Thyroid gland (tissue), 4 donors: ENCODE measurements at regions not wholly inside any gene's neighbourhood (a gene's known extent, or its start where the extent isn't known, plus 50 kb on each side); places are given as distances from the start of the nearest gene placed in this dataset.

Experiments
- DNase-seq, 2 donors: peaks; one replicate each; pipeline ENCODE4 v3.0.0-alpha.2; 2019
- H3K27ac ChIP-seq, 3 donors: fragments of 200-600 bp; sonication (generic); 1 replicate in 2 of 3; 2 replicates in 1 of 3; pipeline ENCODE4 v1.5.1; 2016 to 2019; ENCODE audit warnings: mild to moderate bottlenecking in 1 of 3, moderate library complexity in 1 of 3
- H3K27me3 ChIP-seq: fragments of 200-600 bp; sonication (generic); one replicate; pipeline ENCODE4 v1.5.1; 2019
- H3K36me3 ChIP-seq, 2 donors: fragments of 200-600 bp; sonication (generic); one replicate each; pipeline ENCODE4 v1.5.1; 2016 to 2019
- H3K4me1 ChIP-seq, 2 donors: fragments of 200-600 bp; sonication (generic); one replicate each; pipeline ENCODE4 v1.5.1; 2017 to 2019
- H3K4me3 ChIP-seq, 3 donors: fragments of 200-600 bp; sonication (generic); replicated peaks in 1 of 3; 1 replicate in 2 of 3; 2 replicates in 1 of 3; pipeline ENCODE4 v1.5.1; 2016; ENCODE audit warnings: mild to moderate bottlenecking in 1 of 3
- H3K9me3 ChIP-seq: fragments of 200-600 bp; sonication (generic); one replicate; pipeline ENCODE4 v1.5.1; 2017
- POLR2A ChIP-seq, 2 donors: fragments of 450-650 bp; IDR thresholded peaks; one replicate each; pipeline ENCODE4 v1.6.1; 2017; ENCODE audit warnings: antibody characterized with exemption in 2 of 2, mild to moderate bottlenecking in 2 of 2, moderate library complexity in 1 of 2
- WGBS, 2 donors: methylation state at CpG; one replicate each; pipeline ENCODE4 v1.1.5; 2017; 5-methylcytosine and 5-hydroxymethylcytosine counted together
- intact Hi-C: fragments of 100-400 bp; cut with DNase I; formaldehyde crosslinking; loops from one replicate; pipeline ENCODE4 v1.15.1; 2023
- TF ChIP-seq, protein P1 (sequence below), 6 experiments: fragments of 200-600 bp in 3 of 6; fragments of 450-650 bp in 3 of 6; sonication (generic) in 3 of 6; IDR thresholded peaks; one replicate each; pipeline ENCODE4 v1.5.1; 2016 to 2019; ENCODE audit warnings: antibody characterized with exemption in 6 of 6, mild to moderate bottlenecking in 2 of 6, inconsistent platforms in 1 of 6, moderate library complexity in 1 of 6

- H3K27ac ChIP-seq, result no peak overlapping the region
- no peak for DNase-seq
- no peak overlapping the region for H3K4me3 ChIP-seq
- TF ChIP-seq, protein P1, sequence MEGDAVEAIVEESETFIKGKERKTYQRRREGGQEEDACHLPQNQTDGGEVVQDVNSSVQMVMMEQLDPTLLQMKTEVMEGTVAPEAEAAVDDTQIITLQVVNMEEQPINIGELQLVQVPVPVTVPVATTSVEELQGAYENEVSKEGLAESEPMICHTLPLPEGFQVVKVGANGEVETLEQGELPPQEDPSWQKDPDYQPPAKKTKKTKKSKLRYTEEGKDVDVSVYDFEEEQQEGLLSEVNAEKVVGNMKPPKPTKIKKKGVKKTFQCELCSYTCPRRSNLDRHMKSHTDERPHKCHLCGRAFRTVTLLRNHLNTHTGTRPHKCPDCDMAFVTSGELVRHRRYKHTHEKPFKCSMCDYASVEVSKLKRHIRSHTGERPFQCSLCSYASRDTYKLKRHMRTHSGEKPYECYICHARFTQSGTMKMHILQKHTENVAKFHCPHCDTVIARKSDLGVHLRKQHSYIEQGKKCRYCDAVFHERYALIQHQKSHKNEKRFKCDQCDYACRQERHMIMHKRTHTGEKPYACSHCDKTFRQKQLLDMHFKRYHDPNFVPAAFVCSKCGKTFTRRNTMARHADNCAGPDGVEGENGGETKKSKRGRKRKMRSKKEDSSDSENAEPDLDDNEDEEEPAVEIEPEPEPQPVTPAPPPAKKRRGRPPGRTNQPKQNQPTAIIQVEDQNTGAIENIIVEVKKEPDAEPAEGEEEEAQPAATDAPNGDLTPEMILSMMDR (IDR thresholded peaks at IDR 0.05), result no peak
- no peak for TF ChIP-seq POLR2A (IDR thresholded peaks at IDR 0.05)
- no peaks in the 10 kb centered on the region for H3K4me1 ChIP-seq
- intact Hi-C loops, result no loop called here
- 92 to 98% methylated on average over 4 of the region's 4 CpGs for WGBS, 2 donors
- H3K36me3 ChIP-seq, result no peaks in the 10 kb centered on the region
- H3K9me3 ChIP-seq, result no peaks in the 10 kb centered on the region
- H3K27me3 ChIP-seq, result no peaks in the 10 kb centered on the region
Observed at GRCh38 chr4:151481813-151482212, 72.8 kb downstream of the FHIP1A start.

- no peak for DNase-seq
- Histone ChIP-seq H3K27ac (no peak overlapping the region), H3K36me3 (no peaks in the 10 kb centered on the region), H3K9me3 (no peaks in the 10 kb centered on the region), H3K27me3 (no peaks in the 10 kb centered on the region), H3K4me3 (no peak overlapping the region), H3K4me1 (peaks cover 3 to 6% of the 10 kb centered on the region in 2 donors)
- TF ChIP-seq, protein P1 (IDR thresholded peaks at IDR 0.05), result no peak
- TF ChIP-seq POLR2A (IDR thresholded peaks at IDR 0.05), result no peak
- intact Hi-C loops, result no loop called here
- WGBS, 2 donors, result 53 to 61% methylated on average over 2 of the region's 2 CpGs
Observed at GRCh38 chr4:151484396-151485102, 75.6 kb downstream of the FHIP1A start.

DNA sequence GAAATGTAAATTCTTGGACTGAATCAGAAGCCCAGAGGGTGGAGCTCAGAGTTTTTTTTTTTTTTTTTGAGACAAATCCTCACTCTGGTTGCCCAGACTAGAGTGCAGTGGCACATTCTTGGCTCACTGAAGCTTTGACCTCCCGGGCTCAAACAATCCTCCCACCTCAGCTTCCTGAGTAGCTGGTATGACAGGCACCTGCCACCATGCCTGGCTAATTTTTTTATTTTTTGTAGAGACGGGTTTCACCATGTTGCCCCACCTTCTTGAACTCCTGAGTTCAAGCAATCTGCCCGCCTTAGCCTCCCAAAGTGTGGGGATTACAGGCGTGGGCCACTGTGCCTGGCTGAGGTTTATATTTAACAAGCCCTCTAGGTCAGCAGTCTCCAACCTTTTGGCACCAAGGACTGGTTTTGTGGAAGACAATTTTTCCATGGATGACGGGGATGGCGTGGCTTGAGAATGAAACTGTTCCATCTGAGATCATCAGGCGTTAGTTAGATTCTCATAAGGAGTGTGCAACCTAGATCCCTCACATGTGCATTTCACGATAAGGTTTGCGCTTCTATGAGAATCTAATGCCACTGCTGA lies 76.7 kb downstream of the FHIP1A start:
- 85 to 89% methylated on average over 9 of the region's 9 CpGs for whole genome bisulfite sequencing, 2 donors
- Histone ChIP-seq H3K9me3 (no peaks in the 10 kb centered on the region), H3K36me3 (no peaks in the 10 kb centered on the region), H3K4me3 (no peak overlapping the region), H3K27me3 (no peaks in the 10 kb centered on the region), H3K4me1 (peaks cover 6 to 15% of the 10 kb centered on the region in 2 donors), H3K27ac (no peak overlapping the region)
- DNase-seq, result no peak
- intact Hi-C loops, result no loop called here
- no peak for TF ChIP-seq POLR2A (IDR thresholded peaks at IDR 0.05)
- TF ChIP-seq, protein P1 (IDR thresholded peaks at IDR 0.05), result no peak

DNA sequence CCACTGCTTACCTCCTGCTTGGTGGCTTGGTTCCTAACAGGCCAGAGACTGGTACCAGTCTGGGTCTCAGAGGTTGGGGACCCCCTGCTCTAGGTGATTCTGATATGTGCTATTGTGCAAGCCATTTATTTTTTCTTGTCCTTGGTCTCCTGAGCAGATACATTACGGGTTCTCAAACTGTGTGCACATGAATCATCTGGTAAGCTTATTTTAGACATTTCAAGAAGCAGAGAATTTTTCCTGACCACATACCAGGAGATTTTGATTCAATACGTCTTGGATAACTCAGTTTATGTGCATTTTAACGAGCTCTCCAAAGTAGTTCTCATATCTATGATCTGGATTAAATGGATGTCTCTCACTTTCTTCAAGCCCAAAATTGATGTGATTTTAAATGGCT lies 77.2 kb downstream of the FHIP1A start:
- TF ChIP-seq, protein P1 (IDR thresholded peaks at IDR 0.05), result no peak
- TF ChIP-seq POLR2A (IDR thresholded peaks at IDR 0.05), result no peak
- WGBS, 2 donors, result 81 to 85% methylated on average over 3 of the region's 3 CpGs

DNA sequence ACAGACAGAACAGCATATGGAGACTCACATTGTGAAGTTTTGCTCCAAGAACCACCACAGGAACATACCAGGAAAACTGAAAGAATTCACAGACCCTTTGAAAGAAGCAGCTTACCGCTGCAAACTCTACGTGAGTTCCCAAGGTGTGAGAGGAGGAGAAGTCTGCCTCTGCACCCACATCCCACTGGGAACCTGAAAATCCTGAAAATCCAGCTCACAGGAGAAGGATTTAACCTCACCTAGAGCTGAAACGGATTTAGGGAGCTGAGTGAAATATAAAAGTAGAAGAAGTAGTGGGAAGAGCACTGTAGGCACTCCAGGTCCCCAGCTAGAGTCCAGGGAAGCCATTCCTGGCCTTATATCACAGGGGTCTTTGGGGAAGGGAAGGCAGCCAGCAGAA lies 80.0 kb downstream of the FHIP1A start:
- H3K27ac ChIP-seq, result peak overlapping the region in 2 of 3 donors; percentile 60 to 64
- intact Hi-C loops, result no loop called here
- TF ChIP-seq, protein P1 (IDR thresholded peaks at IDR 0.05), result no peak
- H3K4me3 ChIP-seq, result no peak overlapping the region
- H3K27me3 ChIP-seq, result no peaks in the 10 kb centered on the region
- H3K36me3 ChIP-seq, result no peaks in the 10 kb centered on the region
- no peaks in the 10 kb centered on the region for H3K9me3 ChIP-seq
- peaks cover 6 to 15% of the 10 kb centered on the region in 2 donors for H3K4me1 ChIP-seq
- no peak for DNase-seq
- 77 to 93% methylated on average over 3 of the region's 3 CpGs for WGBS, 2 donors

More for the DNA sequence above, 77.2 kb downstream of the FHIP1A start:
- DNase-seq, result no peak
- no peak overlapping the region for H3K4me3 ChIP-seq
- H3K4me1 ChIP-seq, result peaks cover 6 to 15% of the 10 kb centered on the region in 2 donors
- no peak overlapping the region for H3K27ac ChIP-seq
- no peaks in the 10 kb centered on the region for H3K27me3 ChIP-seq
- H3K36me3 ChIP-seq, result no peaks in the 10 kb centered on the region
- H3K9me3 ChIP-seq, result no peaks in the 10 kb centered on the region
- intact Hi-C loops, result no loop called here
